Parathyroid adenoma (tissue), 2 donors: ENCODE measurements at regions not wholly inside any gene's neighbourhood (a gene's known extent, or its start where the extent isn't known, plus 50 kb on each side); places are given as distances from the start of the nearest gene placed in this dataset.
"Not testable (repeated sequence)": the region's sequence is repeated elsewhere in the genome, so short reads cannot be mapped to it uniquely, and the experiment has no call there.

ENCODE experiments used
- H2AFZ ChIP-seq: fragments of 300-600 bp; sonication (generic); one replicate; pipeline ENCODE4 v1.7.0; 2017; ENCODE audit warnings: antibody characterized with exemption, mild to moderate bottlenecking
- H3K27ac ChIP-seq: fragments of 300-600 bp; sonication (generic); one replicate; pipeline ENCODE4 v1.7.0; 2017
- H3K27me3 ChIP-seq: fragments of 300-600 bp; sonication (generic); one replicate; pipeline ENCODE4 v1.7.0; 2017; ENCODE audit warnings: low read length; ENCODE audit not compliant: control insufficient read depth, insufficient read depth
- H3K36me3 ChIP-seq: fragments of 300-600 bp; sonication (generic); one replicate; pipeline ENCODE4 v1.7.0; 2017; ENCODE audit warnings: low read length; ENCODE audit not compliant: control insufficient read depth, insufficient read depth
- H3K4me1 ChIP-seq: fragments of 300-600 bp; sonication (generic); one replicate; pipeline ENCODE4 v1.7.0; 2017; ENCODE audit warnings: control low read depth
- H3K4me2 ChIP-seq: fragments of 300-600 bp; sonication (generic); one replicate; pipeline ENCODE4 v1.7.0; 2017; ENCODE audit warnings: low read length
- H3K4me3 ChIP-seq: fragments of 300-600 bp; sonication (generic); one replicate; pipeline ENCODE4 v1.7.0; 2017; ENCODE audit warnings: low read depth, low read length
- H3K79me2 ChIP-seq: fragments of 300-600 bp; sonication (generic); one replicate; pipeline ENCODE4 v1.7.0; 2017; ENCODE audit warnings: control low read depth
- H3K9ac ChIP-seq: fragments of 300-600 bp; sonication (generic); one replicate; pipeline ENCODE4 v1.7.0; 2017; ENCODE audit warnings: mild to moderate bottlenecking
- H3K9me3 ChIP-seq: fragments of 300-600 bp; sonication (generic); one replicate; pipeline ENCODE4 v1.7.0; 2017; ENCODE audit warnings: low read length; ENCODE audit not compliant: control insufficient read depth
- CTCF ChIP-seq: fragments of 300-600 bp; sonication (generic); IDR thresholded peaks from one replicate; pipeline ENCODE4 v1.7.0; 2017; ENCODE audit warnings: antibody characterized with exemption, mild to moderate bottlenecking
- donor health status: primary hyperparathyroidism.

- Histone ChIP-seq H2AFZ (no peak overlapping the region), H3K27me3 (no peaks in the 10 kb centered on the region), H3K4me3 (no peak overlapping the region), H3K4me1 (no peaks in the 10 kb centered on the region), H3K9me3 (no peaks in the 10 kb centered on the region), H3K4me2 (no peak overlapping the region), H3K79me2 (no peaks in the 10 kb centered on the region), H3K9ac (no peak overlapping the region), H3K36me3 (no peaks in the 10 kb centered on the region), H3K27ac (no peak overlapping the region)
- no peak for TF ChIP-seq CTCF
These were observed 381.2 kb upstream of the LRFN5 start for GRCh38 chr14:41225433-41225832.

GRCh38 chr14:41222581-41222980 lies 384.1 kb upstream of the LRFN5 start:
- Histone ChIP-seq H3K4me1 (no peaks in the 10 kb centered on the region), H3K4me2 (no peak overlapping the region), H3K4me3 (no peak overlapping the region), H3K36me3 (no peaks in the 10 kb centered on the region), H2AFZ (no peak overlapping the region), H3K79me2 (no peaks in the 10 kb centered on the region), H3K27me3 (no peaks in the 10 kb centered on the region), H3K9ac (no peak overlapping the region), H3K27ac (no peak overlapping the region), H3K9me3 (no peaks in the 10 kb centered on the region)
- TF ChIP-seq CTCF: no peak

DNA sequence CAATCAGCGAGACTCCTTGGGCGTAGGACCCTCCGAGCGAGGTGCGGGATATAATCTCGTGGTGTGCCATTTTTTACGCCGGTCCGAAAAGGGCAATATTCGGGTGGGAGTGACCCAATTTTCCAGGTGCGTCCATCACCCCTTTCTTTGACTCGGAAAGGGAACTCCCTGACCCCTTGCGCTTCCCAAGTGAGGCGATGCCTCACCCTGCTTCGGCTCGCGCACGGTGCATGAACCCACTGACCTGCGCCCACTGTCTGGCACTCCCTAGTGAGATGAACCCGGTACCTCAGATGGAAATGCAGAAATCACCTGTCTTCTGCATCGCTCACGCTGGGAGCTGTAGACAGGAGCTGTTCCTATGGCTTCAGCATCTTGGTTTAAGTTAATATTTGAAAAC lies 391.7 kb upstream of the LRFN5 start:
- not testable (repeated sequence) for H3K79me2 ChIP-seq, H3K9ac ChIP-seq, H3K36me3 ChIP-seq, H3K27ac ChIP-seq, H3K4me1 ChIP-seq, H3K9me3 ChIP-seq, H3K4me3 ChIP-seq, H2AFZ ChIP-seq, H3K27me3 ChIP-seq, H3K4me2 ChIP-seq

- no peaks in the 10 kb centered on the region for H3K36me3 ChIP-seq
- no peak overlapping the region for H2AFZ ChIP-seq
- TF ChIP-seq CTCF: no peak
These were observed 405.0 kb upstream of the LRFN5 start for GRCh38 chr14:41201696-41202095.

DNA sequence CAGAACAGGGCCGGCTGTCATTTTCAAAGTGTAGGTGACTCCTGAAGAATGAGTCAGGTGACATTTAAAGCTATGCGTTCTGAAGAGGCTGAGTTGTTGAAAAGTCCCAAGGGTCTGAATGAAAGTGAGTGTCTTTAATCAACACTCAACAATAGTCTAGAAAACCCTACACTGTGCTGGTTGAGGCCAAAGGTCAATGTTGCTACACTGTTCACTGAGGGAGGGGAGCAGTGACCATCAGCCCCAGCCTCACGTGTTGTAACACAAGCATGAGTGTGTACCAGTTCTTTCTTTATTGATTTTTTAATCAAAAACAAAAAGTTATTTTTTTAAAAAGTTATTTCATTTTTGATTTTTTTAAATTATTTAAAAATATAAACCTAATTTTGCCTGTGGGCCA lies 418.8 kb upstream of the LRFN5 start:
- no peak overlapping the region for H3K4me3 ChIP-seq
- H3K36me3 ChIP-seq: no peaks in the 10 kb centered on the region
- no peaks in the 10 kb centered on the region for H3K79me2 ChIP-seq
- no peaks in the 10 kb centered on the region for H3K27me3 ChIP-seq
- H3K9me3 ChIP-seq: no peaks in the 10 kb centered on the region
- no peak overlapping the region for H2AFZ ChIP-seq
- H3K27ac ChIP-seq: no peak overlapping the region
- no peak overlapping the region for H3K4me2 ChIP-seq
- no peaks in the 10 kb centered on the region for H3K4me1 ChIP-seq
- TF ChIP-seq CTCF: no peak
- H3K9ac ChIP-seq: no peak overlapping the region

More at GRCh38 chr14:41201696-41202095, 405.0 kb upstream of the LRFN5 start:
- Histone ChIP-seq H3K4me1 (no peaks in the 10 kb centered on the region), H3K9me3 (no peaks in the 10 kb centered on the region), H3K79me2 (no peaks in the 10 kb centered on the region), H3K4me2 (no peak overlapping the region), H3K27ac (no peak overlapping the region), H3K9ac (no peak overlapping the region), H3K27me3 (no peaks in the 10 kb centered on the region), H3K4me3 (no peak overlapping the region)
